GM21360 (cell line): ENCODE measurements at regions not wholly inside any gene's neighbourhood (a gene's known extent, or its start where the extent isn't known, plus 50 kb on each side); places are given as distances from the start of the nearest gene placed in this dataset.
"Not testable (repeated sequence)": the region's sequence is repeated elsewhere in the genome, so short reads cannot be mapped to it uniquely, and the experiment has no call there.

ENCODE experiments used
- ATAC-seq: cut with Tn5 transposase; IDR thresholded peaks from one replicate; pipeline ENCODE4 v1.9.1; 2021; ENCODE audit warnings: mild to moderate bottlenecking, moderate library complexity; ENCODE audit not compliant: unreplicated experiment

GRCh38 chr2:35827086-35827485 lies 528.5 kb upstream of the CRIM1 start:
- no peak for ATAC-seq

GRCh38 chr2:35822716-35823115 lies 532.9 kb upstream of the CRIM1 start:
- ATAC-seq, result no peak

DNA sequence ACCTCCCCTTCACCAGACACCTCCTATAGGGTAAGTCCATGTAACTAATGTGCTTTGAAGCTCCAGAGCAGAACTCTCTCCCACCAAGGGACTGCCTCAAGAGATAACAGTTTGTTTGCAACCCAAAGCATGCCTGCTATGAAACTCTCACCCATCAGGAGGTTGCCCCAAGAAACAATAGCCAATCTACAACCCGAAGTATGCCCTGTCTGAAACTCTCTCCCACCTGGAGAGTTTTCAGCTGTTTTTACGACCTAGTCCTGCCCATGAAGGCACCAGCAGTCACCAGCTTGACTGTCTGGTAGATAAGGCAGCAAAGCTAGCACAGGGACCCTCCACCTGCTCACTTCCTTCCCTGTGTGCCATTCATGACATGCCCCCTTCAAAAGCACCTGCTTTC lies 533.9 kb upstream of the CRIM1 start:
- ATAC-seq, result no peak

GRCh38 chr2:35820391-35820790 lies 535.2 kb upstream of the CRIM1 start:
- ATAC-seq, result no peak

GRCh38 chr2:35819033-35819432 lies 536.5 kb upstream of the CRIM1 start:
- no peak for ATAC-seq

DNA sequence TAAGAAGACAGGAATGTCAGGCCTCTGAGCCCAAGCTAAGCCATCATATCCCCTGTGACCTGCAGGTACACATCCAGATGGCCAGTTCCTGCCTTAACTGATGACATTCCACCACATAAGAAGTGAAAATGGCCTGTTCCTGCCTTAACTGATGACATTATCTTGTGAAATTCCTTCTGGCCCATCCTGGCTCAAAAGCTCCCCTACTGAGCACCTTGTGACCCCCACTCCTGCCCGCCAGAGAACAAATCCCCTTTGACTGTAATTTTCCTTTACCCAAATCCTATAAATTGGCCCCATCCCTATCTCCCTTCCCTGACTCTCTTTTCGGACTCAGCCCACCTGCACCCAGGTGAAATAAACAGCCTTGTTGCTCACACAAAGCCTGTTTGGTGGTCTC lies 537.2 kb upstream of the CRIM1 start:
- ATAC-seq, result not testable (repeated sequence)

DNA sequence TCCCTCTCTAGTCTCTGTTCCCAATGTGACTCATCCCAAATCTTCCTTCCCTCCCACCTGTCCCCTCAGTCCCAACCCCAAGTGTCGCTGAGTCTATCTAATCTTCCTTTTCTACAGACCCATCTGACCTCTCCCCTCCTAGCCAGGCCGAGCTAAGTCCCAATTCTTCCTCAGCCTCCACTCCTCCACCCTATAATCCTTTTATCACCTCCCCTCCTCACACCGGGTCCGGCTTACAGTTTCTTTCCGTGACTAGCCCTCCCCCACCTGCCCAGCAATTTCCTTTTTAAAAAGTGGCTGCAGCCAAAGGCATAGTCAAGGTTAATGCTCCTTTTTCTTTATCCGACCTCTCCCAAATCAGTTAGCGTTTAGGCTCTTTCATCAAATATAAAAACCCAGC lies 541.0 kb upstream of the CRIM1 start:
- ATAC-seq, result not testable (repeated sequence)

GRCh38 chr2:35803126-35803525 lies 552.5 kb upstream of the CRIM1 start:
- no peak for ATAC-seq

GRCh38 chr2:35794796-35795450 lies 560.7 kb upstream of the CRIM1 start:
- no peak for ATAC-seq

DNA sequence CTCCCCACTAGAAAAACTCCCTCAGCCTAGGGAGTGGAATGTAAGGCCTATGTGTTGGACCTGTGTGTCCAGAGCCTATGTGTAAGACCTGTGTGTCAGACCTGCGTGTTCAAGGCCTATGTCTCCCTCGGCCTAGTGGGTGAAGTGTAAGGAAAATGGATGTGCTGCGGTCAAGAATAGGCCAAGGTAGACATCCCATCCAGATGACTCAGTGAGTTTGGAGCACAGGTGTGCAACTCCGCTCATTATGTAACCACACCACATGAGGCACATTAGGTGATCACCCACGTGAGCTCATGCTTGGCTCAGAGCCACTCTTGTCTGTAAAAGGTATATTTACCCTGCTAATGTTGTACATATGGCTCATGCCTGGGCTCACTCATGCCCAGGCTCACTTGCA lies 565.3 kb upstream of the CRIM1 start:
- no peak for ATAC-seq

GRCh38 chr2:35788543-35788942 lies 567.0 kb upstream of the CRIM1 start:
- no peak for ATAC-seq

GRCh38 chr2:35787302-35788031 lies 568.1 kb upstream of the CRIM1 start:
- no peak for ATAC-seq

DNA sequence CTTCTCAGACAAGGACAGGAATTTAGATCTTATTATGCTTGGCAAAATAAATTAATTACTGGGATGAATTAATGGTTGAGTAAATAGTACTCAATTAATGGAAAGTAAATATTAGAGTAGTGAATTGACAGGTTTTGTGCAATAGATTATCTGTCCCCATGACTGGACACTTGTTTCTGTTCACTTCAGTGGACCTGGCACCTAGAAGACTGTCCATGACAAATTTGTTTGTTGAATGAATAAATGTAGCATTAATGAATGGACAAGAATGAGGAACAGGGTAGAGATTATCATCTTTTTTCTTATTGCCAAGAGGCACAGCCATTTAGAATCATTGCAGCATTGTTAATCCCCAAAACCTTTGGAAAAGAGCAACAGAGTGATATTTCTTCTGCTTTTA lies 570.0 kb upstream of the CRIM1 start:
- no peak for ATAC-seq

DNA sequence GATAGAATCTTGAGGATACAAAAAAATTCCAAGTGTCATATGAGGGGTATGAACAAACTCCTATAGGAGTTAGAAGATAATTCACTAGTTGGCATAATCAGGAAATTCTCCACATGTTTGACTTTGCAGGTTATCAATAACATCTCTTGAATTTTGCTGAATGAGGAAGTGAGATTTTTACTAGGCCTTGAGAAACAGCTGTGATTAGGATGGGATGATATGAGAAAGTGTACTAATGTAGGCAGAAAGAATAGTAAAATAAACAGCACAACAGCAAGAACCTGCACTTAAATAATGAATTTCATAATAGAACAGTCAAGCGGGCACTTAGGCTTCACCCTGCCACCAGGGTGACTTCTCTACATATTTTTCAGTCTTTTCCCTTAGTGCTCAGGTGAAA lies 570.8 kb upstream of the CRIM1 start:
- no peak for ATAC-seq

- ATAC-seq, result no peak
Observed at GRCh38 chr2:35783723-35784122, 571.9 kb upstream of the CRIM1 start.

DNA sequence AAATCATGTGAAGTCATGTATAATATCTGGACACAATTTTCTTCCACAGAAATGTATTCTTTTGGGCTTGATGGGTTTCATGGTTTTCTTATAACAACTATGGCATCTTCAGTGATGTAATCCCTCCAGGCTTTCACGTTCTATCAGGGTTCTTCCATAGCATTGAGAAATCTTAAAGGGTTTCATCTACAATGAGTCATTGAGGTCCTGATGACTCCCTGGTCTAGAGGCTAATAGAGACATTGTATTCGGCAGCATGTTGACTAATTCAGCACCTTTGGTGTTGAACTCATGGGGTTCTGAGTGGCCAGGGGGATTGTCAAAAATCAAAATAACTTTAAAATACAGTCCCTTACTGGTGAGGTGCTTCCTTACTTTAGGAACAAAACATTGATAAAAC lies 614.0 kb upstream of the CRIM1 start:
- no peak for ATAC-seq

DNA sequence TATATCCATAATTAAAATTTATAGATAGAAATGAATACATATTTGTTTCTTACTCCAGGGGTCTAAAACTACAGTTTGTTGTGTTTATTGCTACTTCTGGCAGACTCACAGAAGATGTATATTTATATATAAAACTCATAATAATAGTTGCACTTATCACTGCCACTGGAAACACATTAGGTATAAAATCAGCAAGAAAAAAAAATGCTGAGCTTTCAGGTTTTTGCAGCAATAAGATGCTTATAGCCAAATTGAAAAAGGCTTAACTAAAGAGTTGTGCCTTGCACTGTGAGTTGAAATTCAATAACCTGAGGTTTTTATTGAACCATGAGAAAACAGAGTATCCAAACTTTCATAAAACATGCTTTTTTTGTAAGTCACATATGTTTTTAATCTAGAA lies 623.9 kb upstream of the CRIM1 start:
- no peak for ATAC-seq

- ATAC-seq, result no peak
Observed at GRCh38 chr2:35714883-35715282, 640.7 kb upstream of the CRIM1 start.

DNA sequence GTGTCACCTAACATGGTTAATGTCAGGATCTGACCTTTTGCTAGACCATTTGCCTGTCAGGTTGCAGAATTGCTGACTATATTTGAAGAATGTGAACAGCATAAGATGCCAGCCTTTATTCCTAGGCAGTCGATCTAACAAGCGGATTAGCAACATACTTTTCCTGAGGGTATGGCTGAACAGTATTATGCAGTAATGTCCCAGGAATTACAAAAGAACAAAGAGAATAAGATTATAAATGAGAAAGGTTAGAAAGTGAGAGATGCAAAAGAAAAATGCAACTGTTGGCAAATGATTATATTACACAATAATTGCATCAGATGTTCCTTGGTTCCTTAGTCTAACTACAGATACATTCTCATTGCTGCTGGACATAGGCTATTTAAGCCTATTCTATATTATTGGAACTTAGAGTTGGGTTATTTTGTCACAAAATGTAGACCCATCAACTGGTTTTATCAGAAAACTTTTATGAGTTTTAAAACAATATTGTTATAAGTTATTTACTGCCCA lies 647.1 kb upstream of the CRIM1 start:
- ATAC-seq, result no peak

DNA sequence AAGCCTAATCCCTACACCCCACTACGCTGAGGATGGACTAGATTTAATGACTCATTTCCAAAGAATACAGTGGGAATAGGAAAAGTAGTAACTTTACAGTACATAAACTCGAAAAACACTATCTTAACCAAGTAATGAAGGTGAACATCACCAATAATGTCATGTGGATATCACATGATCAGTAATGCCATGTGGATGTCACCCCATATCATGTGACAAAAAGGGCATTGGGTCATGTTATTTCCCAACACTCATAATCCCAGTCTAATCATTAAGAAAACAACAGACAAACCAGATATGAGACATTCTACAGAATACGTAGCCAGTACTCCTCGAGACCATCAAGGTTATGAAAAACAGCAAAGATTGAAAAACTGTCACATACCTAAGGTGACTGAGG lies 667.3 kb upstream of the CRIM1 start:
- no peak for ATAC-seq

DNA sequence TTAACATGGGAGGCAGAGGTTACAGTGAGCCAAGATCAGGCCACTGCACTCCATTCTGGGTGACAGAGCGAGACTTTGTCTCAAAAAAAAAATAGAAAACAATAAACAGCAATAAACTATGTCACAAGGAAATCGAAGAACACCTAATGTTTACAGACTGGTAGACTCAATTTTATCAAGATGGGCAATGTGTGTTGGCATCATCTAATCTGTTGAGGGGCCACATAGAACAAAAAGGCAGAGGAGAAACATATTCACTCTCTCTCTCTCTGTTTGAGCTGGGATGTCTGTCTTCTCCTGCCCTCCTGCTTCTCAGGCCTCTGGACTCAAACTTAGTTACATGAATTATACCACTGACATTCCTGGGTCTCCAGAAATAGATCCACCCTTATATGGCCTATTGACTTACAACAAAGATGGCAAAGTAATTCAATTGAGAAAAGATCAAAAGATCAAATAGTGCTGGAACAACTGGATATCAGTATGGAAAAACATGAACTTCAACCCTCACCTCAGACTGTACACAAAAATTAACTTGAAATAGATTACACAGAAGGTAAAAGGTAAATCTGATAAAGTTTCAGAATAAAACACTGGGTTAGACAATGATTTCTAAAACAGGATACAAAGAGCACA lies 703.8 kb upstream of the CRIM1 start:
- no peak for ATAC-seq

DNA sequence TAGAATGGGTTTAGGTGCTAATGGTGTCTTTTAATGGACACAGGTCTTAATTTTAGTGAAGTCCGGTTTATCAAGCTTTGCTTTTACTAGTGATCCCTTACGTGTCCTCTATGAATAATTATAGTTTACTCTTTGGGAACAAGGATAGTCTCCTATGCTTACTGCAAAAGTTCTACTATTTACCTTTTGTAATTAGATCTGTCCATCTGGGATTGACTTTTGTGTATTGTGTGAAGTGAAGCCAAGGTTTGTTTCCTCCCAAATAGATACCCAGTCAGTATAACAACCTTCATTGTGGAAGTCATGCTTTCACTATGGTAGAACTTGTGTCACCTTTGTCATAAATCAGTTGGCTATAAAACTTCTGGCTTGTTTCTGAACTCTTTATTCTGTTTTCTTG lies 740.9 kb upstream of the CRIM1 start:
- ATAC-seq, result no peak
